ENCODE measurements at regions not wholly inside any gene's neighbourhood (a gene's known extent, or its start where the extent isn't known, plus 50 kb on each side); places are given as distances from the start of the nearest gene placed in this dataset.

- POLR2A ChIA-PET (ENCODE audit: low non-redundant PET), result no interaction called here
- no peaks in the 10 kb centered on the region for H3K4me1 ChIP-seq (ENCODE audit: insufficient read depth, low read length, poor library complexity, severe bottlenecking)
- no peak for TF ChIP-seq EZH2 (IDR thresholded peaks at IDR 0.05; ENCODE audit: borderline replicate concordance, low read depth, low read length, poor library complexity, severe bottlenecking)
- TF ChIP-seq CTCF (conservative IDR thresholded peaks at IDR 0.05; ENCODE audit: low read depth, low read length), result no peak
- intact Hi-C loops (cut with micrococcal nuclease; ENCODE audit: unreplicated experiment), result no loop called here
- CTCF ChIA-PET, result no interaction called here
- BruUV-seq (replicated peaks), result no TSS peak
- H3K4me3 ChIP-seq (ENCODE audit: low read depth, low read length, poor library complexity, severe bottlenecking), result no peak overlapping the region
- no peaks in the 10 kb centered on the region for H3K9me3 ChIP-seq (ENCODE audit: low read depth, low read length, poor library complexity, severe bottlenecking)
- H3K27ac ChIP-seq (ENCODE audit: low read depth, low read length, poor library complexity, severe bottlenecking), result no peak overlapping the region
- DNase-seq (ENCODE audit: low spot score), result no peak
- H3K27me3 ChIP-seq (replicated peaks; ENCODE audit: insufficient read depth, low read depth, low read length, poor library complexity), result no peaks in the 10 kb centered on the region
- no peaks in the 10 kb centered on the region for H3K36me3 ChIP-seq (ENCODE audit: insufficient read depth, low read length, poor library complexity, severe bottlenecking)
Measured at GRCh38 chr2:36088716-36089328, 266.8 kb upstream of the CRIM1 start.

GRCh38 chr2:36087344-36087743 is 268.2 kb upstream of the CRIM1 start:
- CTCF ChIA-PET, result no interaction called here
- H3K36me3 ChIP-seq (ENCODE audit: insufficient read depth, low read length, poor library complexity, severe bottlenecking), result no peaks in the 10 kb centered on the region
- H3K9me3 ChIP-seq (ENCODE audit: low read depth, low read length, poor library complexity, severe bottlenecking), result no peaks in the 10 kb centered on the region
- BruUV-seq (replicated peaks), result no TSS peak
- no peak for DNase-seq (ENCODE audit: low spot score)
- no peak overlapping the region for H3K27ac ChIP-seq (ENCODE audit: low read depth, low read length, poor library complexity, severe bottlenecking)
- TF ChIP-seq EZH2 (IDR thresholded peaks at IDR 0.05; ENCODE audit: borderline replicate concordance, low read depth, low read length, poor library complexity, severe bottlenecking) (no peak), CTCF (conservative IDR thresholded peaks at IDR 0.05; ENCODE audit: low read depth, low read length) (no peak)
- no peaks in the 10 kb centered on the region for H3K27me3 ChIP-seq (replicated peaks; ENCODE audit: insufficient read depth, low read depth, low read length, poor library complexity)
- POLR2A ChIA-PET (ENCODE audit: low non-redundant PET), result interaction anchor here (0.9 kb wide), 1 partner anchor 9 kb away, joined by 3 read pairs; no protein-coding TSS in a partner anchor
- H3K4me1 ChIP-seq (ENCODE audit: insufficient read depth, low read length, poor library complexity, severe bottlenecking), result no peaks in the 10 kb centered on the region
- intact Hi-C loops (cut with micrococcal nuclease; ENCODE audit: unreplicated experiment), result no loop called here
- no peak overlapping the region for H3K4me3 ChIP-seq (ENCODE audit: low read depth, low read length, poor library complexity, severe bottlenecking)

GRCh38 chr2:36079793-36080192 is 275.8 kb upstream of the CRIM1 start:
- intact Hi-C loops (cut with micrococcal nuclease; ENCODE audit: unreplicated experiment), result no loop called here
- TF ChIP-seq EZH2 (IDR thresholded peaks at IDR 0.05; ENCODE audit: borderline replicate concordance, low read depth, low read length, poor library complexity, severe bottlenecking), result no peak
- no peak for TF ChIP-seq CTCF (conservative IDR thresholded peaks at IDR 0.05; ENCODE audit: low read depth, low read length)
- no TSS peak for BruUV-seq (replicated peaks)
- Histone ChIP-seq H3K9me3 (ENCODE audit: low read depth, low read length, poor library complexity, severe bottlenecking) (no peaks in the 10 kb centered on the region), H3K27ac (ENCODE audit: low read depth, low read length, poor library complexity, severe bottlenecking) (no peak overlapping the region), H3K36me3 (ENCODE audit: insufficient read depth, low read length, poor library complexity, severe bottlenecking) (no peaks in the 10 kb centered on the region), H3K4me1 (ENCODE audit: insufficient read depth, low read length, poor library complexity, severe bottlenecking) (no peaks in the 10 kb centered on the region), H3K4me3 (ENCODE audit: low read depth, low read length, poor library complexity, severe bottlenecking) (no peak overlapping the region), H3K27me3 (replicated peaks; ENCODE audit: insufficient read depth, low read depth, low read length, poor library complexity) (no peaks in the 10 kb centered on the region)
- ChIA-PET POLR2A (ENCODE audit: low non-redundant PET) (no interaction called here), CTCF (no interaction called here)
- DNase-seq (ENCODE audit: low spot score), result no peak
